Urinary bladder (tissue), 3 donors: ENCODE measurements at regions not wholly inside any gene's neighbourhood (a gene's known extent, or its start where the extent isn't known, plus 50 kb on each side); places are given as distances from the start of the nearest gene placed in this dataset.

Experiments used
- DNase-seq: peaks from one replicate; pipeline ENCODE4 v3.0.0-alpha.2; 2015; ENCODE audit errors: extremely low spot score
- H3K27ac ChIP-seq: one replicate; pipeline ENCODE4 v1.5.1; 2013; ENCODE audit warnings: low read depth, mild to moderate bottlenecking, moderate library complexity
- H3K36me3 ChIP-seq: one replicate; pipeline ENCODE4 v1.6.1; 2013; ENCODE audit warnings: mild to moderate bottlenecking, moderate library complexity; ENCODE audit not compliant: insufficient read depth
- H3K4me1 ChIP-seq: one replicate; pipeline ENCODE4 v1.6.1; 2013; ENCODE audit warnings: mild to moderate bottlenecking, moderate library complexity; ENCODE audit not compliant: insufficient read depth
- H3K4me3 ChIP-seq: one replicate; pipeline ENCODE4 v1.5.1; 2013; ENCODE audit warnings: low read depth, low read length
- WGBS: extraction: QIAGEN DNeasy Blood & Tissue Kit; methylation state at CpG from one replicate; pipeline ENCODE4 v1.1.7; 2013; 5-methylcytosine and 5-hydroxymethylcytosine counted together
- donor health status: healthy with polysubstance abuse.
- donor health status: healthy.

GRCh38 chr12:5138256-5138655 is 94.6 kb downstream of the KCNA5 start:
- 85% methylated on average over 7 of the region's 7 CpGs for WGBS
- Histone ChIP-seq H3K4me1 (no peaks in the 10 kb centered on the region), H3K36me3 (no peaks in the 10 kb centered on the region), H3K27ac (no peak overlapping the region), H3K4me3 (no peak overlapping the region)
- no peak for DNase-seq

DNA sequence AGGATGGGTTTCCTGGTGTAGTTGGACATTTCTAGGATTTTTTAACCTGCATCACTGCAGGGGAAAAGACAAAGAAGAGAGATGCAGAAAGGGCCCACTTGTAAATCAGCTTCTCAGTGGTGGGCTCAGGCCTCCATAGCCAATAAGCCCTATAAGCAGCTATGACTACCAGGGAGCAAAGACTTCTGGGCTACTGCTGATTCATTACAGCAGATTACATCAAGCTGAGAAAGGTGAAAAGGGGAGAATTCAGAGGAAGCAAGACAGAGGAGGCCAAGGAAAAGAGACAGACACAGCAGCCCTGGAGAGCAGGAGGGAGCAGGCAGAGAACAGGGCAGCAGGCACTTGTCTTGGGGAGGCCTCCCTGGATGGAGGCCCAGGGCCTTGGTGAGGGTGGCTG is 95.2 kb downstream of the KCNA5 start:
- H3K36me3 ChIP-seq = no peaks in the 10 kb centered on the region
- H3K4me3 ChIP-seq = no peak overlapping the region
- DNase-seq = no peak
- H3K27ac ChIP-seq = no peak overlapping the region
- H3K4me1 ChIP-seq = no peaks in the 10 kb centered on the region

DNA sequence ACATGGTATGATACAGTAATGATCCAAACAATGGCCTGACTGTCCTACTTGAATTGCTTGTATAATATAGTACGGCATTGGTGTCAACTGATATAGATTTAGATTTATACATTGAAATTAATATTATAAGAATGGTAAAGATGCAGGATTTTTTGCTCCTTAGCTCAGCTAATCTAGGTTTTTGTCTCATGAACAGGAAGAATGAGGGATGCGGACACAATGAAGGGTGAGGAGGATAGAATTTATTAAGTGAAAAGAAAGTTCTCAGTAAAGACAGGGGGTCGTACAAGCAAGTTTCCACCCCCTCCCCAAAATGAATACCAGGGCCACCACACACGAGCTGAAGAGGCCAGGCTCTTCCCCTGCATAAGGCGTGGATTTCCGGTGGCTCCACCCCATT is 96.1 kb downstream of the KCNA5 start:
- WGBS = 92% methylated on average over 6 of the region's 6 CpGs
- H3K27ac ChIP-seq = no peak overlapping the region
- H3K4me1 ChIP-seq = no peaks in the 10 kb centered on the region
- DNase-seq = no peak
- no peak overlapping the region for H3K4me3 ChIP-seq
- H3K36me3 ChIP-seq = no peaks in the 10 kb centered on the region

DNA sequence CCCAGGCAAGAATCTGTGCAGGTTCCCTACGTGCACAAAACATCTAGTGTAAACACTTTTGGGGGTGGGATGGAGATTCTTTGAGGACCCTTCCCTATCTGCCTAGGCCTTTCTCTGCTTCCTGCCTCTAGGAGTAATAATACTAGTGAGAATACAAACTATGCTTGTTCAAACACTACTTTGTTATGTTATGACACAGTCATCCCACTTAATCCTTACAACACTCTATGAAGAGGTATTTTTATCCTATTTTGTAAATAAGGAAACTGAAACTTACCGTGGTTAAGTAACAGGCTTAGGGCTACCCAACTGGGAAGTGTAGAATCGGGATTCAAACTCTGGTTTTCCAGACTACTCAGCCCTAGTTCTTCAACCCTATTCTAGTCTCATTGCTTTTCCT is 96.5 kb downstream of the KCNA5 start:
- no peak for DNase-seq
- H3K4me3 ChIP-seq = no peak overlapping the region
- no peaks in the 10 kb centered on the region for H3K36me3 ChIP-seq
- H3K27ac ChIP-seq = no peak overlapping the region
- WGBS = 55% methylated on average over 3 of the region's 3 CpGs
- no peaks in the 10 kb centered on the region for H3K4me1 ChIP-seq

DNA sequence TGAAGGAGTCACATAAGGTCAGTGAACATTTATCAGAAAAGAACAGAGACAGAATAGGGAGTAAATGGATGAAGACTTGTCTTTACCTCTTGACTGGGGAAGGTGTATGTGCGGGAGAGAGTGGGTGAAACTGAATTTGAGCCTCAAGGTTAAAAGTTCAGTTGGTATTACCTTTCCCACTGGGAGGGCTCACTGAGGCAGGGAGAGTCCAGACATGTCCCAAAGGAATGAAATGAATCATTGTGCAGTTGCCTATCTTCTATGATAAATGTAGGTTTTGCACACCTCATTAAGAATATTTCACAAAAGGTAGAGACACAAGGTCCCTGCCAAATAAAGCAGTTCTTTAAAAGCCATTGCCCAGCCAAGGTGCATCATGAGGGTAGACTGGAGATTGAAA is 105.2 kb downstream of the KCNA5 start:
- WGBS = 90% methylated on average over 1 of the region's 1 CpG
- Histone ChIP-seq H3K36me3 (no peaks in the 10 kb centered on the region), H3K27ac (no peak overlapping the region), H3K4me3 (no peak overlapping the region), H3K4me1 (no peaks in the 10 kb centered on the region)
- no peak for DNase-seq

GRCh38 chr12:5154091-5154490 is 110.4 kb downstream of the KCNA5 start:
- H3K4me1 ChIP-seq = no peaks in the 10 kb centered on the region
- DNase-seq = no peak
- no peaks in the 10 kb centered on the region for H3K36me3 ChIP-seq
- no peak overlapping the region for H3K4me3 ChIP-seq
- H3K27ac ChIP-seq = no peak overlapping the region
- 78% methylated on average over 5 of the region's 5 CpGs for WGBS

- H3K36me3 ChIP-seq = no peaks in the 10 kb centered on the region
- H3K4me1 ChIP-seq = no peaks in the 10 kb centered on the region
- H3K4me3 ChIP-seq = no peak overlapping the region
- WGBS = 79% methylated on average over 9 of the region's 9 CpGs
- no peak for DNase-seq
- H3K27ac ChIP-seq = no peak overlapping the region
Observed at GRCh38 chr12:5155866-5156265, 112.2 kb downstream of the KCNA5 start.

- Histone ChIP-seq H3K27ac (no peak overlapping the region), H3K4me1 (no peaks in the 10 kb centered on the region), H3K4me3 (no peak overlapping the region), H3K36me3 (no peaks in the 10 kb centered on the region)
- 81% methylated on average over 1 of the region's 1 CpG for WGBS
- DNase-seq = no peak
Observed at GRCh38 chr12:5160827-5161226, 117.1 kb downstream of the KCNA5 start.

- H3K27ac ChIP-seq = no peak overlapping the region
Observed at GRCh38 chr12:5163661-5164060, 120.0 kb downstream of the KCNA5 start.

DNA sequence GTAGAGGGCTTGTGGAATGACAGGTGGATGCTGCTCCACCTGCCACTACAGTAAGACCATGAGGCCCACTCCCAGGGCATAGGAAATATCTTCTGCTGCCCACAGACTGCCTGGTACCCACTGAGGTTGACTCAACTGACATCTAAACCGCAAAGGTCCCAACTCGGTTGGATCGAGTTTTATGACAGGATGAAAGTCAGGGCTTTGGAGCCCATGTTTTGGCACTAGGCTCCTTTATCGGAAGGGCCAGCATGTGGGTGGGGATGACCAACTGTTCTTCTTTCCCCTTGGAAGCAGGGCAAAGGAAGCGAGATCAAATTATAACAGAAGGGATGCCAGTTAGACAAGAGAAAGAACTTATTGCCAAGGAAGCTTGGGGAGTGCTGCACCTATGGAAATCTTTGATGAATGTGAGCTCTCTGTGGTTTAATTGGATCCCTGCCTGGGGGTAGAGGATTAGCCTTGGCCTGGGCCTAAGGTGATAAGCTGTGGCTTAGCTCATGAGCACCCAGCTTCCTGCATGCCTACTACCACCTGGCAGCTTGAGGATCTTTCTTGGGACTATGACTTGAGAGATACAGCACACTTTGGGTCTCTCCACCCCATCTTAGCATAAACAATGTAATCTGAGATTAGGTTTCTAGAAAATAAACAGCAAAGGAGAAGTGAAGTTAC is 121.8 kb downstream of the KCNA5 start:
- 92% methylated on average over 5 of the region's 5 CpGs for WGBS

More at GRCh38 chr12:5163661-5164060, 120.0 kb downstream of the KCNA5 start:
- Histone ChIP-seq H3K36me3 (no peaks in the 10 kb centered on the region), H3K4me3 (no peak overlapping the region), H3K4me1 (no peaks in the 10 kb centered on the region)
- WGBS = 93% methylated on average over 3 of the region's 3 CpGs
- DNase-seq = no peak

GRCh38 chr12:5166976-5167375 is 123.3 kb downstream of the KCNA5 start:
- no peak overlapping the region for H3K27ac ChIP-seq
- WGBS = 68% methylated on average over 4 of the region's 4 CpGs

More for the DNA sequence above, 121.8 kb downstream of the KCNA5 start:
- Histone ChIP-seq H3K4me3 (no peak overlapping the region), H3K4me1 (no peaks in the 10 kb centered on the region), H3K27ac (no peak overlapping the region), H3K36me3 (no peaks in the 10 kb centered on the region)
- no peak for DNase-seq

GRCh38 chr12:5168148-5168547 is 124.5 kb downstream of the KCNA5 start:
- Histone ChIP-seq H3K27ac (no peak overlapping the region), H3K4me3 (no peak overlapping the region), H3K4me1 (no peaks in the 10 kb centered on the region), H3K36me3 (no peaks in the 10 kb centered on the region)
- no peak for DNase-seq
- 95% methylated on average over 5 of the region's 5 CpGs for WGBS

More at GRCh38 chr12:5166976-5167375, 123.3 kb downstream of the KCNA5 start:
- H3K4me1 ChIP-seq = no peaks in the 10 kb centered on the region
- no peaks in the 10 kb centered on the region for H3K36me3 ChIP-seq
- no peak for DNase-seq
- H3K4me3 ChIP-seq = no peak overlapping the region

- DNase-seq = no peak
- Histone ChIP-seq H3K4me3 (no peak overlapping the region), H3K4me1 (no peaks in the 10 kb centered on the region), H3K27ac (no peak overlapping the region), H3K36me3 (no peaks in the 10 kb centered on the region)
- WGBS = 32% methylated on average over 5 of the region's 5 CpGs
Observed at GRCh38 chr12:5170844-5171243, 127.2 kb downstream of the KCNA5 start.

GRCh38 chr12:5171701-5172100 is 128.0 kb downstream of the KCNA5 start:
- no peak overlapping the region for H3K27ac ChIP-seq
- no peaks in the 10 kb centered on the region for H3K4me1 ChIP-seq
- DNase-seq = no peak
- no peak overlapping the region for H3K4me3 ChIP-seq
- 22% methylated on average over 5 of the region's 5 CpGs for WGBS
- no peaks in the 10 kb centered on the region for H3K36me3 ChIP-seq

DNA sequence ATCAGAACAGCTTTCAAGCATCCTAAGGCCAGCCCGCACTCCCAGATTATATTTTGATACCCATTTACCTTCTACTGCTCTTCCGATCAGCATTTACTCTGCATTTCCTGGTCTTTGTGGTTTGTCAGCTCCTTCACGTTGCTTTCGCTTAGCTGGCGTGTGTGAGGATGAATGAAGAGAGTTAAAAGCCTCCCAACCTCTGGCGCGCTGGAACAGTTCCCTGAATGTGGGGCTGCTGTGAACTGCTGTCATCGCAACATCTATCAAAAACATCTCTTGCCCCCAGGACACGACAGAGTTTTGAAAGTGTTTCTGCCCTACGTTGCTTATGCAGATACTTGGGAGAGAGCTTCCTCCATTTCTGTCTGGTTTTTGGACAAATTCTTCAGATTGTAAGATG is 129.2 kb downstream of the KCNA5 start:
- WGBS = 83% methylated on average over 10 of the region's 10 CpGs
- Histone ChIP-seq H3K27ac (no peak overlapping the region), H3K4me3 (no peak overlapping the region), H3K4me1 (no peaks in the 10 kb centered on the region), H3K36me3 (no peaks in the 10 kb centered on the region)
- DNase-seq = no peak
